ENCODE measurements at regions not wholly inside any gene's neighbourhood (a gene's known extent, or its start where the extent isn't known, plus 50 kb on each side); places are given as distances from the start of the nearest gene placed in this dataset.

DNA sequence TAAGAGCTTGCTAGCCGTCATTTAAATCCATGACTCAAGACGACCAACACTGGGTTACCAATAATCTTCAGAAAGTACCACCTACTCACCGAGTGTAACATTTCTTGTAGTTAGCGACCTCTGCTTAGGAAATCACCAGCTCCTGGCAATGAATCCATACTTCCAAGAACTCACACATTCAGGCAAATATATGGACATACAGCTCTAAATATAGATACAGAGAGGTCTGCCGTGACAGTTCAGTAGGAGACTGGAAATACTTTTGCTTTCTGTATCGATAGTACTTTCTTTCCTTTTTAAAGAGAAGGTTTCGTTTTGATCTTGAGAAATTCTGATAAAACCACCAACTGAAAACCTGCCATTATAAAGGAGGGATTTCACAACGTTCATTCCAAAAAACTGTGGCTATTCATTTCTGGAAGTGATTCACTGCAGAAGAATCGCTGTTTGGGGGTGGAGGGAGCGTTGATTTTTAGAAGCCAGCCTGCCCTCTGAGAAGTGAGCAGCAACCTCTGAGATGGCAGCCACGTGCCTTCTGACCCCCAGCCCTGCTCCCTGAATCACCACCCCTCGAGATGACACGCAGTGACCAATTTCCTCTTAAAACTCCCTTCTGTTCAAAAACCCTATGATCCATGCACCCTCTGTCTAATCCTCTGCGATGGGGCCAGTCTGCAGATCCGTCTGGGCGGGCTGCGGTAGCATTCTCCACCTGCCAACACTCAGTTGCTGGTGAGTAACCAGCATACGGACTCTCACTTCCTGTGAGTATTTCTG lies 179.0 kb upstream of the KLF14 start:
- DNase-seq (ENCODE audit: low read depth in 2 of 2) = peak; percentile 81 to 84

GRCh38 chr7:130913639-130914553 lies 179.9 kb upstream of the KLF14 start:
- DNase-seq (ENCODE audit: low read depth in 2 of 2) = no peak

- no peak for DNase-seq (ENCODE audit: low read depth in 2 of 2)
Measured at GRCh38 chr7:130914554-130915294, 180.7 kb upstream of the KLF14 start.

DNA sequence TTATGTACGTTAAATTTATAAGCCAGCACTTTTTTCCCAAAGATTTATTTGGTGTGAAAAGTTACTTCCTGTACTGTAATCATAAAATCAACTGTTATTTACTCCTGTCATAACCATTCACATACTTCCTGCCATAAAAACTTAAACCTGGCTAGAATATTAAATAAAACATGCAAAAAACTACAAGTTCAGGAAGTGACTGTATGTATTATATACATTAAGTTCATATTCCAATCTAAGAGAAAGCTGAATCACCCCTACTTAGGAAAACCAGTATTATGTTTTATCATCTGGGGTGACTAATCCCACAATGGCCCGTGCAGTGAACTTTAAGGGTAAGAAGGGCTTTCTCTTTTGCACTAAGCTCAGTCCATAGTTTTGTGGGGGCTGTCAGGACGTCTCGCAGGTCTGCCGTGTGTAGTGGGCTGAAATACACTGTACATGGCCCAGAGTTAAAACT lies 183.7 kb upstream of the KLF14 start:
- no peak for DNase-seq (ENCODE audit: low read depth in 2 of 2)

DNA sequence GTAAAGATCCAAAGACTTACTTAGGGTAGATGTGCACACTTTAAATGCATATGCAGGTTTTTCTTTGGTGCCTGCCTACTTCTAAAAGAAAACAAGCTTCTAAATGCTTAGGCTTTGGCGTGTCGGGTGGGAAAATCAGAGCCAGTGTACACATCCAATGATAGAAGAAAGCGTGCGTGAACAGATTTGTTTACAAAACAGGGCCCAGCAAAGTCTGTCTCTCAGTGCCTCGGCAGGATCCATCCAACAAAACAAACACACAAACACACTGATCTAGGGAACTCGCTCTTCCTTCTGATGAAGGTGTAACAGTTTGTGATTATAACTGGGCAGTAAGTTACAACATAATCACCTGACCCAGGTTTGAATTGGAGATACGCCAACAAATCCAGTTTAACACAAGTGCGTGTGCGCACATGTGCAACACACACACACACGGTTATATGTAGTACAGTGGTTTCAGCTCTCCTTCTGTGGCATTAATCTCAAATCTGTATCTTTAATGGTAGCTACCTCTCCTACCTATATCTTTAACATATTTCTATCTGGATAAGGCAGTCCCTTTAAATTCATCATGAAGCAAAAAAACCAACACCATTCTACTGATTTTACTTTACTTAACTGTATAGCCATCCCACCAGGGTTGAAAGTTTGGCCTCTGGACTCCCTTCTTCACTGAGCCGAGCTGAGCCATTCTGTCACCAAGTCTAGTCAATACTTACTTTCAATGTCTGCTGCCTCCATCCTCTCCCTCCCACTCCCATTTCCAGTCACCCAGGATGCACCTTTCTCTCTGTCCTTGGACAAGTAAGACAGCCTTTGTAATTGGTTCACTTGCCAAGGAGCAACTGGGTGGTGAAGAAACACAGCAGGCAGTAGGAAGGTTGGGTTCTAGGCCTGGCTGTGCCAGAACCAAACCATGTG lies 184.4 kb upstream of the KLF14 start:
- no peak for DNase-seq (ENCODE audit: low read depth in 2 of 2)

GRCh38 chr7:130919316-130920103 lies 185.5 kb upstream of the KLF14 start:
- DNase-seq (ENCODE audit: low read depth in 2 of 2) = no peak

DNA sequence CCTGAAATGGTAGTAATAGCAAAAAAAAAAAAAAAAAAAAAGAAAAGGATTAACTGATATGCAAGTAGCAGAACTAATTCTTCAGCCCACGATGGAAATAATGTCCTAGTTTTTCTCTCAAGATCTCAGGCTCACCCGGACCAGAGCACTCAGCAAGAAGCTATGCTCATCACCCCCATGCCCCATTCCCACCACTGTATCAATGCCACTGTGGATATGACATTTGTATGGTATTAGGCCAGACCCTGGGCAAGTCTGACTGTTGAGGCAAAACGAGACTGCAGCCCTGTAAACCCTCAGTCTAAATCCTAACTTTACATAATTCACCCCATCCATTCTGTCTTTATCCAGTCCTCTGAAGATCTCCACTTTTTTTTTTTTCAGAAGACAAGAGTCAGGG lies 186.1 kb upstream of the KLF14 start:
- no peak for DNase-seq (ENCODE audit: low read depth in 2 of 2)

DNA sequence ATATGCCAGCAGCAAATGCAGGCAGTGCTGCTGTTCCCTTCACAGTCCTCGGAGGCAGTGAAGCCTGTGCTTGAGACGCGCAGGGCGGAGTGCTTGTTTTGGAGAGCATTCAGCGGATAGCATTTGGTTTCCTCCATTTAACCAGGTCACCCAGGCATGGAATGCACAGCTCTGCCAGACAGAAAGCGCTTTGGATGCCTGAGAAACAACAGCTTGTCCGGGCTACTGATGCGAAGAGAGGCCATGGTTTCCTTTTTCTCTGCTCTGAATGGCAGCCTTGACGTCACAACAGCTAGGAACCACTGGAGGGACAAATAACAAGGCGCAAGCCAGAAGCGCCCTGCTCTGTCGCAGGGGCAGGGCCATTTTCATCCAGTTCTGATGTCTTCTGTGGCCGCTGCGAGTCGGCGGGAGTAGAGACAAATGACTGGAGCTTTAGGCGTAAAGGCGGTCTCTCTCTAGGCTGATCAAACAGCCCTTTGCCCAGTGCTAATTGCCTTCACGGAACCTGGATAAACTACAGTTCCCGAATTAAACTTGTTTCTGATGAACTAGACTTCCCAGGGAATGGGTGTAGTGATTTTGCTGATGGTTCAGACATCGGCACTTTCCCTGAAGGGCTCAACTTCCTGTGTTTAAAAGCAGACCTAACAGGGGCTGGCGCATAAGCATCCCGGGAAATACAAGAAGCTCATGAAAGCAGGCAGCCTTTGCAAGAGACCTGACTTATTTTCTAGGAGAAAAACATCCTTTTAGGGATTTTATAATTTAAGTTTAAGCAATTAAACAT lies 187.6 kb upstream of the KLF14 start:
- DNase-seq (ENCODE audit: low read depth in 2 of 2) = no peak

DNA sequence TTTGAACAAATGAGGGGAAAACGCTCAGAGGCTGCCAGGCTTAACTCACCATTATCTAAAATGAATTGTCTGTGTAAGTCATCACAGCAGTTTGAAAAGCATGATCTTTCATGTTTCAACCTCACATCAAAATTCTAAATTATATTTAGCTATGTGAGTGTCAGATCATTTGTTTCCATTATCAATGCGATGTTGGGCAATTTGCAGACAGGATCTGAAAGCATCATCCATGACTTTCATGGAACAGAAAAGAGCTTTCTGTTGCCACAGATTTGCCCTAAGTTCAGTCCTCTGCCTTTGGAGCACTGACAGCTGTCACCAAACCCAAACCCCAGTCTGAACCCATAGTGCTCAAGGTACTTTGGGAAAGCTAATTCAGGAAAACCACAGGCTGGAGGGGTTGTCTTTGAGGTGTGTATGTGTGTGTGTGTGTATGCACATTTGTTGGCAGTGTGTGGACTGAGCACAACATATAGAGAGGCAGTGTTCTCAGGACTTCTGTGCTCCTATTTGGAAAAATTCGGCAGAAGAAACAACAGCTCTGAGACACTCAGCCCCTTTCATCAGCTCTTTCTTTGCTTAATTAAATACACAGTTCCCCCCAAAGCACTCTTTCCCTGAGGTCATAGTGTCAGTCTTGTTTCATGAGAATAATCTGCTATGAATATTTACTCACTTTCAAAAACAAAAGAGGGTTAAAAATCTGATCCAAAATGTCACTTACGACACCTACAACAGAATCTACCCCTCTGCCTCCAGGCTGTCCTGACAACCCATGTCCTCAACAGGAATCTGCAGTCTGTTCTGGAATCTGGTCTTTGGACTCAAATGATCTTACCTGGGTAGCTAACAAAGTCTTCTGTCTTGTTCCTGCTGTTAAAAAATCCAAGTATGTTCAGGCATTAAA lies 188.5 kb upstream of the KLF14 start:
- no peak for DNase-seq (ENCODE audit: low read depth in 2 of 2)

- no peak for DNase-seq (ENCODE audit: low read depth in 2 of 2)
Measured at GRCh38 chr7:130923365-130923764, 189.4 kb upstream of the KLF14 start.

DNA sequence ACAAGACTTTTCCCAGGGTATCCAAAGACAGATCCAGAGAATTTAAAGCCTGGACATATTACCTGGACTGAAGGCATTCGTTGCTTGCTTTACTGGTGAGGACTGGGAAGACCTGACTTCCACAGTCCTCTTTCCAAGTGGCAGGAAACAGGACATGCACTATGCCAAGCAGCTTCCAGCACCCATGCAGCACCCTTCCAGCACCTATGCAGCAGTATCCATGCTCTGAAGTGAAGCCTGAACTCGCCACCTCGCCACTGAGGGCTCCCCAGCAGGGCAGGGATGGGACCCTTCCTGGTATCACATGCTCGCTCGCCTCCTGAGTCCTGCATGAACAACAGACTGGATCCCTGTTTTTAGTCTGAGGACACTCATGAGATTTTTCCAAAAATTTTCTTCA lies 189.9 kb upstream of the KLF14 start:
- no peak for DNase-seq (ENCODE audit: low read depth in 2 of 2)

DNA sequence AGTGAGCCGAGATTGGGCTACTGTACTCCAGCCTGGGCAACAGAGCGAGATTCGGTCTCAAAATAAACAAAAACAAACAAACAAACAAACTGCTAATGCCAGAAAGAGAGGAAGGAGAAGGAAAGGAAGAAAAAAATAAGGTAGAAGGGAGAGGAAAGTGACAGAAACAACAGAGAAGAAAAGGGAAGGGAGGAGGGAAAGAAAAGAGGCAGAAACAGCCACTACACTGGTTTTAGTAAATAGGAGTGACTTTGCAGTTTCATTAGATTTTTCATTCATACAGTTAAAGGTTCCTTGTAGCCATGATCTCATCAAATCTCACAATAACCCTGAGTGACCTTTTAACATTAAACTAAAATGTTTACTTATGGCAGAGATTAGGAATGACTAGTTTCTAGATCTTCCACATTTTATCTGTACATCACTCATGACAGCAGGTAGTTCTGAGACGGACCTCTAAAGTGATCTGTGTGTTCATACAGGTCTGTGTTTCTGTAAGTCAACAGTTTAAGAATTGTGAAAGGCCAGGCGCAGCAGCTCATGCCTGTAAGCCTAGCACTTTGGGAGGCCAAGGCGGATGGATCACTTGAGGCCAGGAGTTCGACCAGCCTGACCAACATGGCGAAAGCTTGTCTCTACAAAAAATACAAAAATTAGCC lies 191.3 kb upstream of the KLF14 start:
- no peak for DNase-seq (ENCODE audit: low read depth in 2 of 2)

DNA sequence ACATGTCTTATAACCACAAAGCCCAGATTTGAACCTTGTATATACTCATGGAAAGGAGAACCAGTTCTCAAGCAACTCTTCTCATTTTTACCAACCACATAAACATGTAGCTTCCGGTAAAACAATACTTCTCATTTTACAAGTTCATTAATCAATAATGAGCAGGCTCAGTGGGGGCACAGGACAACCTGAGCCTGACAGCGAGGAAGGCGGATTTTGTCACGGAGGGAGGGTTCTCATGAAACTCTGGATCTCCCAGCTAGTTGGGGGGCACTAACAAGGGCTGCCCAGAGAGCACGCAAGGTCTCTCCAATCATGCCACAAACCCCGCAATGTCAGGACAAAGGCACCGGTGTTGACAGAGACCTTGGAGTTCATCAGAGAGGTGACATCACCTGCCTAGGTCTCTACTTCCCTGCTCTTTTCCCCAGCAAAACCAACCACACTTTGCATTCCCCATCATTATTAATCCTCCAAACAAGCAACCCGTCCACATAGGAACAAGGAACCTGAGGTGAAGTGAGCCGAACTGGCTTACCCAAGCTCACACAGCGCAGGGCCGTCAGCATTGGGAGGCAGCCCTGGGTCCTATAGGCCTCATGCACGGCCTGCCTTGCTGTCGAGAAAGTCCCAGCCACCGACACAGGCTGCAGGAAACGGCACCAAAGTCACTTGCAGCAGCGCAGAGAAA lies 192.1 kb upstream of the KLF14 start:
- no peak for DNase-seq (ENCODE audit: low read depth in 2 of 2)

GRCh38 chr7:130927062-130927461 lies 193.1 kb upstream of the KLF14 start:
- no peak for DNase-seq (ENCODE audit: low read depth in 2 of 2)

DNA sequence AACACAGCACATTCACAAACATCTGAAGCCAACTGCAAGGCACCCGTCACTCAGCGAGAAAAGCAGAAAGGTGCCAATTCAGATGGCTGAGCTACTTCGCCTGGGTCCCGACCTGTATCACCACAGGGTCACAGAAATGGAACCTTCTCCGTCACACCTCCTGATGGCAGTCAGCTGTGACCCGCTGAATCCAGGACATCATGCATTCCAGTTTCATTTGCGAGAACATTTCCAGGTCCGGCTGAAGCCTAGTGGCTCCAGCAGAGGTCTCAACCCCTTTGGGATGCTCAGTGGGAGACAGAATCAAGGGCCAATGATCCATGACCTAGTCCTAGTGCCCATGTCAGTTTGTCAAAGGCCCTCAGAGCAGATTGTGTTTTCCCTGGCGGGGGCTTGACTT lies 193.6 kb upstream of the KLF14 start:
- DNase-seq (ENCODE audit: low read depth in 2 of 2) = no peak

GRCh38 chr7:130929896-130930659 lies 196.1 kb upstream of the KLF14 start:
- no peak for DNase-seq (ENCODE audit: low read depth in 2 of 2)
